OCI-LY3 (cell line): ENCODE measurements at regions not wholly inside any gene's neighbourhood (a gene's known extent, or its start where the extent isn't known, plus 50 kb on each side); places are given as distances from the start of the nearest gene placed in this dataset.

Experiments
- H2AFZ ChIP-seq: fragments of 200-600, 300-600 bp; shearing (Covaris generic); 2 replicates; pipeline ENCODE4 v1.6.0; 2014; ENCODE audit warnings: antibody characterized with exemption, low read depth, low read length
- H3K27ac ChIP-seq: fragments of 200-600, 300-600 bp; sonication (generic); 2 replicates; pipeline ENCODE4 v1.5.1; 2014; ENCODE audit warnings: mild to moderate bottlenecking, low read length, moderate library complexity, mixed read lengths
- H3K27me3 ChIP-seq: fragments of 200-600, 300-600 bp; sonication (generic); 2 replicates; pipeline ENCODE4 v1.6.1; 2014; ENCODE audit warnings: low read depth, low read length, mixed read lengths
- H3K36me3 ChIP-seq: fragments of 200-600, 300-600 bp; sonication (generic); replicated peaks from 2 replicates; pipeline ENCODE3; 2014; ENCODE audit warnings: low read depth, low read length, mixed read lengths
- H3K4me1 ChIP-seq: fragments of 300-600, 200-600 bp; sonication (generic); 2 replicates; pipeline ENCODE4 v1.6.1; 2014; ENCODE audit warnings: low read length, mixed read lengths
- H3K4me2 ChIP-seq: fragments of 200-600, 300-600 bp; sonication (generic); 2 replicates; pipeline ENCODE4 v1.6.1; 2014; ENCODE audit warnings: low read length, mixed read lengths
- H3K4me3 ChIP-seq: fragments of 300-600, 200-600 bp; sonication (generic); 2 replicates; pipeline ENCODE4 v1.5.1; 2014; ENCODE audit warnings: antibody characterized with exemption, mild to moderate bottlenecking, low read length, moderate library complexity
- H3K79me2 ChIP-seq: fragments of 300-600, 200-600 bp; shearing (Covaris generic); 2 replicates; pipeline ENCODE4 v1.6.1; 2014; ENCODE audit warnings: mild to moderate bottlenecking, low read length, mixed read lengths
- H3K9ac ChIP-seq: fragments of 300-600, 200-600 bp; shearing (Covaris generic); 2 replicates; pipeline ENCODE4 v1.6.0; 2014; ENCODE audit warnings: mild to moderate bottlenecking, low read length, moderate library complexity
- H3K9me3 ChIP-seq: fragments of 200-600, 300-600 bp; shearing (Covaris generic); 2 replicates; pipeline ENCODE4 v1.6.1; 2014; ENCODE audit warnings: low read length, mixed read lengths; ENCODE audit not compliant: insufficient read depth
- H4K20me1 ChIP-seq: fragments of 200-600, 300-600 bp; sonication (generic); 2 replicates; pipeline ENCODE4 v1.6.1; 2016; ENCODE audit warnings: low read length, mixed read lengths; ENCODE audit not compliant: insufficient read depth
- CTCF ChIP-seq: fragments of 200-600, 300-600 bp; sonication (generic); IDR thresholded peaks from 2 replicates; pipeline ENCODE4 v1.5.1; 2014; ENCODE audit warnings: antibody characterized with exemption, low read length, low read depth
- EZH2phosphoT487 ChIP-seq: fragments of 200-600 bp; shearing (Covaris generic); IDR thresholded peaks from 2 replicates; pipeline ENCODE4 v1.6.1; 2018; ENCODE audit warnings: antibody characterized with exemption, mixed run types, low read depth

- H3K9me3 ChIP-seq = no peaks in the 10 kb centered on the region
- no peak for TF ChIP-seq CTCF
- no peak for TF ChIP-seq EZH2phosphoT487
- H3K79me2 ChIP-seq = no peaks in the 10 kb centered on the region
- no peak overlapping the region for H3K4me3 ChIP-seq
- no peak overlapping the region for H3K9ac ChIP-seq
- H3K27me3 ChIP-seq = no peaks in the 10 kb centered on the region
- no peak overlapping the region for H3K4me2 ChIP-seq
- H3K36me3 ChIP-seq = no peaks in the 10 kb centered on the region
- H3K27ac ChIP-seq = no peak overlapping the region
- H3K4me1 ChIP-seq = peaks cover 2% of the 10 kb centered on the region
- no peaks in the 10 kb centered on the region for H4K20me1 ChIP-seq
- no peak overlapping the region for H2AFZ ChIP-seq
Measured at GRCh38 chr5:12237837-12238575, 333.8 kb upstream of the CTNND2 start.

- Histone ChIP-seq H3K79me2 (no peaks in the 10 kb centered on the region), H3K36me3 (no peaks in the 10 kb centered on the region), H4K20me1 (no peaks in the 10 kb centered on the region), H3K9me3 (no peaks in the 10 kb centered on the region), H3K4me1 (no peaks in the 10 kb centered on the region), H3K4me3 (no peak overlapping the region), H3K27ac (no peak overlapping the region), H2AFZ (no peak overlapping the region), H3K9ac (no peak overlapping the region), H3K27me3 (no peaks in the 10 kb centered on the region), H3K4me2 (no peak overlapping the region)
- no peak for TF ChIP-seq CTCF
- no peak for TF ChIP-seq EZH2phosphoT487
Measured at GRCh38 chr5:12230659-12231058, 326.4 kb upstream of the CTNND2 start.

GRCh38 chr5:12217039-12217438, 312.8 kb upstream of the CTNND2 start:
- Histone ChIP-seq H3K4me1 (no peaks in the 10 kb centered on the region), H3K27ac (no peak overlapping the region), H3K36me3 (no peaks in the 10 kb centered on the region), H3K79me2 (no peaks in the 10 kb centered on the region), H3K27me3 (no peaks in the 10 kb centered on the region), H3K9me3 (no peaks in the 10 kb centered on the region), H3K4me2 (no peak overlapping the region), H3K9ac (no peak overlapping the region), H4K20me1 (no peaks in the 10 kb centered on the region), H2AFZ (no peak overlapping the region), H3K4me3 (no peak overlapping the region)
- TF ChIP-seq EZH2phosphoT487 (no peak), CTCF (no peak)

- Histone ChIP-seq H3K4me1 (no peaks in the 10 kb centered on the region), H3K27ac (no peak overlapping the region), H3K36me3 (no peaks in the 10 kb centered on the region), H4K20me1 (no peaks in the 10 kb centered on the region), H2AFZ (no peak overlapping the region), H3K79me2 (no peaks in the 10 kb centered on the region), H3K4me3 (no peak overlapping the region), H3K27me3 (no peaks in the 10 kb centered on the region), H3K9ac (no peak overlapping the region), H3K9me3 (no peaks in the 10 kb centered on the region), H3K4me2 (no peak overlapping the region)
- TF ChIP-seq EZH2phosphoT487 = no peak
- TF ChIP-seq CTCF = no peak
Measured at GRCh38 chr5:12214267-12215015, 310.2 kb upstream of the CTNND2 start.
